ENCODE measurements at regions not wholly inside any gene's neighbourhood (a gene's known extent, or its start where the extent isn't known, plus 50 kb on each side); places are given as distances from the start of the nearest gene placed in this dataset.

DNA sequence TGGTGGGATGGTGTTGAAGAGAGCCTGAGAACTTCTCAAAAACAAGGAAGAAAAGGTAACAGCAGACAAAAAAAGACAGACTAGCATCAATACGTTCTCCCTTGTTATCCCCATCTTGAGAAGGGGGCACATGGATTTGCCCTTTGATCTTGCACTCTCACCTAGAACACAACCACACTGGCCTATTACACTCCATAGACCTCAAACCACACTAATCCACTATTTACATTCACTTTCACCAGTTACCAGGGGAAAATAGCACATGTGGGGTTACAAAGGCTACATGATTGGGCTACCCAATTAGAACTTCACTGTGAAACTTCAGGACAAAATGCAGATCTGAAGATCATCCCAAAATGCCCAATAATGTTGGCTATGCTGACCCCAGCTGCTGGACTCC lies 72.6 kb upstream of the SELENOP start:
- H3K79me2 ChIP-seq (ENCODE audit: insufficient read depth, low read depth): no peaks in the 10 kb centered on the region
- H3K27ac ChIP-seq: no peak overlapping the region
- H3K4me2 ChIP-seq: no peak overlapping the region
- H2AFZ ChIP-seq (ENCODE audit: low read depth): no peak overlapping the region
- H3K27me3 ChIP-seq (ENCODE audit: insufficient read depth, low read depth): no peaks in the 10 kb centered on the region
- TF ChIP-seq, protein P1, sequence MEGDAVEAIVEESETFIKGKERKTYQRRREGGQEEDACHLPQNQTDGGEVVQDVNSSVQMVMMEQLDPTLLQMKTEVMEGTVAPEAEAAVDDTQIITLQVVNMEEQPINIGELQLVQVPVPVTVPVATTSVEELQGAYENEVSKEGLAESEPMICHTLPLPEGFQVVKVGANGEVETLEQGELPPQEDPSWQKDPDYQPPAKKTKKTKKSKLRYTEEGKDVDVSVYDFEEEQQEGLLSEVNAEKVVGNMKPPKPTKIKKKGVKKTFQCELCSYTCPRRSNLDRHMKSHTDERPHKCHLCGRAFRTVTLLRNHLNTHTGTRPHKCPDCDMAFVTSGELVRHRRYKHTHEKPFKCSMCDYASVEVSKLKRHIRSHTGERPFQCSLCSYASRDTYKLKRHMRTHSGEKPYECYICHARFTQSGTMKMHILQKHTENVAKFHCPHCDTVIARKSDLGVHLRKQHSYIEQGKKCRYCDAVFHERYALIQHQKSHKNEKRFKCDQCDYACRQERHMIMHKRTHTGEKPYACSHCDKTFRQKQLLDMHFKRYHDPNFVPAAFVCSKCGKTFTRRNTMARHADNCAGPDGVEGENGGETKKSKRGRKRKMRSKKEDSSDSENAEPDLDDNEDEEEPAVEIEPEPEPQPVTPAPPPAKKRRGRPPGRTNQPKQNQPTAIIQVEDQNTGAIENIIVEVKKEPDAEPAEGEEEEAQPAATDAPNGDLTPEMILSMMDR (conservative IDR thresholded peaks at IDR 0.05; ENCODE audit: low read depth, low read length): no peak
- H3K4me3 ChIP-seq (IDR thresholded peaks at IDR 0.05; ENCODE audit: insufficient read depth, low read depth, low read length): no peak overlapping the region
- H4K20me1 ChIP-seq (ENCODE audit: insufficient read depth): no peaks in the 10 kb centered on the region
- no peaks in the 10 kb centered on the region for H3K4me1 ChIP-seq (ENCODE audit: low read depth, poor library complexity, severe bottlenecking)
- no peak overlapping the region for H3K9ac ChIP-seq
- H3K36me3 ChIP-seq (ENCODE audit: insufficient read depth): no peaks in the 10 kb centered on the region

DNA sequence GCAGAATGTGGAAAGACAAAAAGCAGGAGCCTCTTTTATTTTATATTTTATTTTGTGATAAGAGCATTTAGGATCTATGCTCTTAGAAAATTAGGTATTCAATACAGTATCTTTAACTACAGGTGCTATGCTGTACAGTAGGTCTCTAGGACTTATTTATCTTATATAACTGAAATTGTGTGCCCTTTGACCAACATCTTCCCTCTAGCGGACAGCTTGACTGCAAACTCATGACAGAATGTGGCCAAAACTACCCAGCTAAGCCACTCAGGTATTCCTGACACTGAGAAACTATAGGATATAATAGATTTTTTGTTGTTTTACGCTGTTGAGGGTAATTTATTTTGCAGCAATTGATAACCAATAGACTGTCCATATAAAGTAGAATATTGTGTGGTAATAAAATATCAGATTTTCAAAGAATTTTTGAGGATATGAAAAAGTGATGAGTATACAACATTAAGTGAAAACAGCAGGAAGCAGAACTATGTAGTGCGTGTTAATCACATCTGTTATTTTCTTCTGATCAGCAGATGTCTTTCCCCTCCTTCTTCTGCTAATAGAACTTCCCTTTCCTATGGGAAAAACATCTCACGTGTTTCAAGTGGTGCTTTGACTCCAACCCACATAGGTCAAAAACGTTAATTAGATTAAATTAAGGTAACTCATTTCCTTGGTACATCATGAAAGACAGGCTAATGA lies 69.9 kb upstream of the SELENOP start:
- Histone ChIP-seq H3K27me3 (ENCODE audit: insufficient read depth, low read depth) (no peaks in the 10 kb centered on the region), H3K4me1 (ENCODE audit: low read depth, poor library complexity, severe bottlenecking) (no peaks in the 10 kb centered on the region), H3K4me2 (no peak overlapping the region), H3K79me2 (ENCODE audit: insufficient read depth, low read depth) (no peaks in the 10 kb centered on the region), H4K20me1 (ENCODE audit: insufficient read depth) (no peaks in the 10 kb centered on the region), H3K36me3 (ENCODE audit: insufficient read depth) (no peaks in the 10 kb centered on the region), H3K9ac (no peak overlapping the region), H3K4me3 (IDR thresholded peaks at IDR 0.05; ENCODE audit: insufficient read depth, low read depth, low read length) (no peak overlapping the region), H3K27ac (no peak overlapping the region), H2AFZ (ENCODE audit: low read depth) (no peak overlapping the region)
- TF ChIP-seq, protein P1 (conservative IDR thresholded peaks at IDR 0.05; ENCODE audit: low read depth, low read length): no peak

DNA sequence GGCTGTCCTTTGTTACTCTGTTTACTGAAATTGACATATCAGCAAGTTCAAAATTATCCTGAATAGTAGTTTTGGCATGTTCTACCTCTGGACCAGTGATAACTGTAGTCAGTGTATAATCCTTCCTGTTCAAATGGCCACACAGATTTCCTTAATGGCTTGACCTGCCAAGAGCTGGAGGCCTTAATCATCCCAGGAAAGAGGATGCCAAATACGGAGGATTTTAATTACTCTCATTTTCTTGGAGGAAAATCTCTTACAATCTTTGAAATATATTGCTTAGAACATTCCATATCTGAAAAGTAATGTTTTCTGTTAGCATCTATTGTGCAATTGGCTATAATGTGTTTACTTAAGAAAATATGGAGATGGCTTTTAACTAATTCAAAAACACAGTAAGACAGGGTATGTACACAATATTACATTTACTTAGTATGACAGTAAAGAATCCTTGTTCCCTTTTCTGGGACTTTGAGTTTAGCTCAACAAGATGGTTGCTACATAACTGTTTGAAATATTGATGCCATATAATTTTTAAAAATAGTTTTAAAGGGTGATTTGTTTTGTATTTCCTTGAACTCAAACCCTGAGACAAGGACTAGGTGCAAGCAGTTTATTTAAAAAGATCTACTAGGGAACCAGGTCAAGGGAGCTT lies 68.9 kb upstream of the SELENOP start:
- TF ChIP-seq, protein P1 (conservative IDR thresholded peaks at IDR 0.05; ENCODE audit: low read depth, low read length): no peak
- H3K27ac ChIP-seq: no peak overlapping the region

DNA sequence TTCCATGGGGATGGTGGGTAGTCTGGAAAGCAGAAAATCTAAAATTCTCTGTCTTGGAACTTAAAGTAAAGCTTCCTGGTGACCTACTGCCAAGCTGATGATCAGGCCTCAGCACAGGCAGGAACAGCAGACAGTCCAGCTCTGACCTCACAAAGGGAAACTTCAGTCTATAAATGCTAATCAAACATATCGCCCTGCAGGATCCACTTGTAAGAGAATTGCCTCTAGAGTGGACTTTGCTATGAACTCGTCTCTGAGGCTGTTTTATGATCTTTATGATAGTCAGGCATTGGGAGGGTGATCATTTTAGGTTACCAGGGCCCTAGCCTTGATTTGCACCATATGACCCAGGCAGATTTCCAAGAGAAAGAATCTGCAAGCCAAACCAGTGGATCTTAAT lies 67.6 kb upstream of the SELENOP start:
- H3K4me1 ChIP-seq (ENCODE audit: low read depth, poor library complexity, severe bottlenecking): no peaks in the 10 kb centered on the region
- H3K27ac ChIP-seq: no peak overlapping the region
- no peaks in the 10 kb centered on the region for H4K20me1 ChIP-seq (ENCODE audit: insufficient read depth)
- TF ChIP-seq, protein P1 (conservative IDR thresholded peaks at IDR 0.05; ENCODE audit: low read depth, low read length): no peak
- no peak overlapping the region for H2AFZ ChIP-seq (ENCODE audit: low read depth)
- no peak overlapping the region for H3K4me3 ChIP-seq (IDR thresholded peaks at IDR 0.05; ENCODE audit: insufficient read depth, low read depth, low read length)
- no peaks in the 10 kb centered on the region for H3K27me3 ChIP-seq (ENCODE audit: insufficient read depth, low read depth)
- H3K9ac ChIP-seq: no peak overlapping the region
- H3K36me3 ChIP-seq (ENCODE audit: insufficient read depth): no peaks in the 10 kb centered on the region
- H3K4me2 ChIP-seq: no peak overlapping the region
- H3K79me2 ChIP-seq (ENCODE audit: insufficient read depth, low read depth): no peaks in the 10 kb centered on the region

More for the DNA sequence above, 68.9 kb upstream of the SELENOP start:
- Histone ChIP-seq H4K20me1 (ENCODE audit: insufficient read depth) (no peaks in the 10 kb centered on the region), H2AFZ (ENCODE audit: low read depth) (no peak overlapping the region), H3K79me2 (ENCODE audit: insufficient read depth, low read depth) (no peaks in the 10 kb centered on the region), H3K4me3 (IDR thresholded peaks at IDR 0.05; ENCODE audit: insufficient read depth, low read depth, low read length) (no peak overlapping the region), H3K27me3 (ENCODE audit: insufficient read depth, low read depth) (no peaks in the 10 kb centered on the region), H3K9ac (no peak overlapping the region), H3K4me1 (ENCODE audit: low read depth, poor library complexity, severe bottlenecking) (no peaks in the 10 kb centered on the region), H3K4me2 (no peak overlapping the region), H3K36me3 (ENCODE audit: insufficient read depth) (no peaks in the 10 kb centered on the region)
